ENCODE measurements at regions not wholly inside any gene's neighbourhood (a gene's known extent, or its start where the extent isn't known, plus 50 kb on each side); places are given as distances from the start of the nearest gene placed in this dataset.

DNA sequence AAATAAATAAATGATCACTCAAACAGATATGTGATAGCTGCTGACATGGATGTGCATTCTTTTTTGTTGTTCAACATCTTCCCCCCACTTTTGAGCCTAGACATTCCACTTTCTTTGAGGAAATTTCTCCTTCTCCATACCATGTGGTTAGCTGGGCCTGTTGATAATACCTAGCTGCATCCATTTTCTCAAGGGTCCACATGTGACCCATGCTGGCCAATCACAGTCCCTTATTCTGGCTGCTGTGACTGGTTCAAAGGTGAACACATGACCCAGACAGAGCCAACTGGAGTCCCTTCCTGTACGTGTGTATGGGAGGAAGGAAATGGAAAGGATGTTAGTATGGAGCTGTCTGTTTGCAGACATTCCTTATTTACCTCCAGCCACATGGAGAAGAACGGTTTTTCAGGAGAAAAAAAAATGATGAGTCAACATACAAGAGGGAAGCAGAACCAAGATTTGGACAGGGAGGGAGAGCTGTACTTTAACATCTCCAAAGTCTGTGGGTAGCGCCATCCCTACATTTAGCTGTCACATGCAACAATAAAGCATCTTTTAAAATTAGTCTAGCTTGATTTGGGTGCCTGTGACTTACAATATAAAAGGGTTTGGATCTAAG, 391.7 kb upstream of the TBX3 start:
- TF ChIP-seq, protein P1, sequence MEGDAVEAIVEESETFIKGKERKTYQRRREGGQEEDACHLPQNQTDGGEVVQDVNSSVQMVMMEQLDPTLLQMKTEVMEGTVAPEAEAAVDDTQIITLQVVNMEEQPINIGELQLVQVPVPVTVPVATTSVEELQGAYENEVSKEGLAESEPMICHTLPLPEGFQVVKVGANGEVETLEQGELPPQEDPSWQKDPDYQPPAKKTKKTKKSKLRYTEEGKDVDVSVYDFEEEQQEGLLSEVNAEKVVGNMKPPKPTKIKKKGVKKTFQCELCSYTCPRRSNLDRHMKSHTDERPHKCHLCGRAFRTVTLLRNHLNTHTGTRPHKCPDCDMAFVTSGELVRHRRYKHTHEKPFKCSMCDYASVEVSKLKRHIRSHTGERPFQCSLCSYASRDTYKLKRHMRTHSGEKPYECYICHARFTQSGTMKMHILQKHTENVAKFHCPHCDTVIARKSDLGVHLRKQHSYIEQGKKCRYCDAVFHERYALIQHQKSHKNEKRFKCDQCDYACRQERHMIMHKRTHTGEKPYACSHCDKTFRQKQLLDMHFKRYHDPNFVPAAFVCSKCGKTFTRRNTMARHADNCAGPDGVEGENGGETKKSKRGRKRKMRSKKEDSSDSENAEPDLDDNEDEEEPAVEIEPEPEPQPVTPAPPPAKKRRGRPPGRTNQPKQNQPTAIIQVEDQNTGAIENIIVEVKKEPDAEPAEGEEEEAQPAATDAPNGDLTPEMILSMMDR (IDR thresholded peaks at IDR 0.05) = no peak
- TF ChIP-seq POLR2A (IDR thresholded peaks at IDR 0.05) (no peak), POLR2AphosphoS5 (IDR thresholded peaks at IDR 0.05) (no peak)
- H3K27ac ChIP-seq = no peak overlapping the region

DNA sequence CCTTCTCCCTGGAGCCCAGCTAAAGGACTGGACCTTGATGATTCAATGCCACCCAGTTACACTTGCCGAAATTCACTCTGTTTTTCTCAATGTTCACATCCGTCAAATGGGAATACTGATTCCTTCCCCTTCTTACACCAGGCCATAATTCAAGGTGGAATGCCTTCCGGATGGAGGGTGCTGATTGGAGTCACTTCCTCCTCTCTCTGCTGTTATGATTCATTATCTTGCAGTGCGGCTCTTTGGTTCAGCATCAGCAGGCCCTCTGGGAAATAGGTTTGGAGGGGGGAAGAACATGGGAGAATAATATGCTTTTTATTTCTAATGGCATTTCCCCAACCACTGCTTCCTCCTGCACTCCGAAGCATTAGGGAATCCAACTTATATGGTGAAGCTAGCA, 390.6 kb upstream of the TBX3 start:
- intact Hi-C loops (cut with DNase I; ENCODE audit: low total_unique reads) = no loop called here
- DNase-seq (ENCODE audit: low spot score in 2 of 2) = no peak
- H3K27me3 ChIP-seq = no peaks in the 10 kb centered on the region
- no peaks in the 10 kb centered on the region for H3K4me1 ChIP-seq
- no peaks in the 10 kb centered on the region for H3K36me3 ChIP-seq
- H3K27ac ChIP-seq = no peak overlapping the region
- no peak overlapping the region for H3K4me3 ChIP-seq
- H3K9me3 ChIP-seq = no peaks in the 10 kb centered on the region
- TF ChIP-seq POLR2AphosphoS5 (IDR thresholded peaks at IDR 0.05) (no peak), POLR2A (IDR thresholded peaks at IDR 0.05) (no peak)
- TF ChIP-seq, protein P1 (IDR thresholded peaks at IDR 0.05) = no peak

More for the DNA sequence above, 391.7 kb upstream of the TBX3 start:
- no peak for DNase-seq (ENCODE audit: low spot score in 2 of 2)
- intact Hi-C loops (cut with DNase I; ENCODE audit: low total_unique reads) = no loop called here
- Histone ChIP-seq H3K4me3 (no peak overlapping the region), H3K36me3 (no peaks in the 10 kb centered on the region), H3K9me3 (no peaks in the 10 kb centered on the region), H3K27me3 (no peaks in the 10 kb centered on the region), H3K4me1 (no peaks in the 10 kb centered on the region)

DNA sequence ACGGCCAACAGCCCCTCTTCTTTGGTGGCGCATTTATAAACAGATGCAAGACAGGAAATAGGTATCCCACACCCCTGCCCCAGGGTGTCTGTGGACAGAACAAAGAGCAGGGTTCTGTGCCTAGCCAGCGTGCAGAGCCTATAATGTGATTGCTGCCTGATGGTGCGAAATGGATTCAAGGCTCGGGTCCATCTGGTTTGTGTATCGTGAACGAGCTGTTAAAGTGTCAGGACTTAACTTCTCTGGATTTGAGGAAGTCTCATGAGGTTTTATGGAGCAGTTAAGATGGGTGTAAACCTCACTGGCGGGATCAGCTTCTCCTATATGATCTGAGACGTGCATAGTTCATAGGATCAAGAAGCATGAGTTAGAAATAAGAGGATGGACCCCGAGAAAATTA, 388.7 kb upstream of the TBX3 start:
- no peaks in the 10 kb centered on the region for H3K27me3 ChIP-seq
- H3K27ac ChIP-seq = no peak overlapping the region
- DNase-seq (ENCODE audit: low spot score in 2 of 2) = no peak
- no peaks in the 10 kb centered on the region for H3K36me3 ChIP-seq
- H3K9me3 ChIP-seq = no peaks in the 10 kb centered on the region
- no peak for TF ChIP-seq POLR2AphosphoS5 (IDR thresholded peaks at IDR 0.05)
- TF ChIP-seq POLR2A (IDR thresholded peaks at IDR 0.05) = no peak
- TF ChIP-seq, protein P1 (IDR thresholded peaks at IDR 0.05) = no peak
- H3K4me3 ChIP-seq = no peak overlapping the region
- intact Hi-C loops (cut with DNase I; ENCODE audit: low total_unique reads) = no loop called here
- no peaks in the 10 kb centered on the region for H3K4me1 ChIP-seq

DNA sequence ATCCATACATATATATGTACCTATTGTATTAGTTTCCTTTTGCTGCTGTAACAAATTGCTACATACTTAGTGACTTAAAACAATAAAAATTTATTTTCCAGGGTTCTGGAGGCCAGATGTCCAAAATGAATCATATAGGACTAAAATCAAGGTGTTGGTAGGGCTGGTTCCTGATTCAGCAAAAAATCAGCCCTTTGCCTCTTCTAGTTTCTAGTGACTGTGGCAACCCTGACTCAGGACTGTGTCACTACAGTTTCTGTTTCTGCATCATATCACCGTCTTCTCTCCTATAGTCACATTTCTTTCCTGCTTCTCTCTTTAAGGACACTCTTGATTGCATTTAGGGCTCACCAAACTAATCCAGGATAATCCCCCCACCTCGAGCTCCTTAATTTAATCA, 386.3 kb upstream of the TBX3 start:
- no peak overlapping the region for H3K27ac ChIP-seq
- no peaks in the 10 kb centered on the region for H3K36me3 ChIP-seq
- H3K27me3 ChIP-seq = no peaks in the 10 kb centered on the region
- TF ChIP-seq, protein P1 (IDR thresholded peaks at IDR 0.05) = no peak
- no peak for TF ChIP-seq POLR2A (IDR thresholded peaks at IDR 0.05)
- no peak for TF ChIP-seq POLR2AphosphoS5 (IDR thresholded peaks at IDR 0.05)
- DNase-seq (ENCODE audit: low spot score in 2 of 2) = no peak
- H3K4me3 ChIP-seq = no peak overlapping the region
- intact Hi-C loops (cut with DNase I; ENCODE audit: low total_unique reads) = no loop called here
- H3K9me3 ChIP-seq = no peaks in the 10 kb centered on the region
- H3K4me1 ChIP-seq = no peaks in the 10 kb centered on the region

DNA sequence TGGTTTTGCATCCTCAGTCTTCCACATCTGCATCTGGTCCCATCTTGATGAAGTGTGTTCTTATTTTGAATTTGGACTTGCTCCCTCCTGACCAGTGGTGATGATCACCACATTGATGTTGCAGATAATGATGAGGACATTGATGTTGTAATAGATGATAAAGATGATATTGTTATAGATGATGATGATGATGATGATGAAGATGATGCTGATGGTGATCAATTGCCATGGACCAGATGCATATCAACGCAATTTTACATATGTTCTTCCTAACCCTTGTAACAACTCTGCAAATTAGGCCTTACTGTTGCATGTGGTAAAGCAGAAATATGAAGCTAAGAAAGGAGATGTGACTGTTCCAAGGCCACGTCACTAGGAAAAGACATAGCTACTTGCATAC, 380.3 kb upstream of the TBX3 start:
- no peak for DNase-seq (ENCODE audit: low spot score in 2 of 2)
- intact Hi-C loops (cut with DNase I; ENCODE audit: low total_unique reads) = no loop called here
- Histone ChIP-seq H3K27ac (no peak overlapping the region), H3K9me3 (no peaks in the 10 kb centered on the region), H3K27me3 (no peaks in the 10 kb centered on the region), H3K4me3 (no peak overlapping the region), H3K4me1 (no peaks in the 10 kb centered on the region), H3K36me3 (no peaks in the 10 kb centered on the region)
- no peak for TF ChIP-seq POLR2A (IDR thresholded peaks at IDR 0.05)
- TF ChIP-seq, protein P1 (IDR thresholded peaks at IDR 0.05) = no peak
- no peak for TF ChIP-seq POLR2AphosphoS5 (IDR thresholded peaks at IDR 0.05)
